HG02759 (cell line): ENCODE measurements at regions not wholly inside any gene's neighbourhood (a gene's known extent, or its start where the extent isn't known, plus 50 kb on each side); places are given as distances from the start of the nearest gene placed in this dataset.
"Not testable (repeated sequence)": the region's sequence is repeated elsewhere in the genome, so short reads cannot be mapped to it uniquely, and the experiment has no call there.

ENCODE experiments used
- ATAC-seq: cut with Tn5 transposase; IDR thresholded peaks from one replicate; pipeline ENCODE4 v1.9.1; 2021; ENCODE audit warnings: mild to moderate bottlenecking, moderate library complexity; ENCODE audit not compliant: unreplicated experiment

DNA sequence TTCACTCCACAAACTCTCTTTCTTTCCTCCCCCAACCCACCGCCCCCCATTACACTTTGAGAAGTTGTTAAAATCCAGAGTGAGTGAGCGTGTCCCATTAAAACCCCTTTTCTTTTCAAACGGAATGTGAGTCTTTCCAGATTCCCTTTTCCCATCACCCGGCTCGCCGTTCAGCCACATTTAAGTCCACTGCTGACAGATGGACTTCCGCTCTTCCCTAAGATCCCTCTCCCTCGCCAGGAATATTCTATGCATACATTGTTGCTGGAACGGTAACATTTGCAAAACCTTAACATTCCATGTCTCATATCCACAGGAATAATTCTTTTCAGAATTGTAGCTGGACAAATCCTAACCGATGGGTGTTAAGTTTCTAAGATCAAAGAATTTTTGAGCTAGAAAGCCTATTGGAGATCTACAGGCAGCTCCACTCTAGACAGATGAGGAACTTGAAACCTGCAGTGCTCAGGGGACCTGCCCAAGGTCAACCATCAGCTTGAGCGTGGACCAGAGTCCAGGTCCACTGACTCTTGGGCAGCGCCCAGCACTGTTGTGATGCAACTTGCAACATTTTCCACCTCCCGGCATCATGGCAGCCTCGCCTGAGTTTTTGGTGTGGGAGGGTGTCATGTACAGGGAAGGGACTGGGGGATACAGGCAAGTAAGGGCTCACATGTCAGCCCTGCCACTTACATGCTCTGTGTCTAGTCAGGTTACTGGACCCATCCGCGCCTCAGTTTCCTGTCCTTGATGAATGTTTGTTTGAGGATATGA lies 500.1 kb downstream of the CCDC171 start:
- ATAC-seq: no peak

DNA sequence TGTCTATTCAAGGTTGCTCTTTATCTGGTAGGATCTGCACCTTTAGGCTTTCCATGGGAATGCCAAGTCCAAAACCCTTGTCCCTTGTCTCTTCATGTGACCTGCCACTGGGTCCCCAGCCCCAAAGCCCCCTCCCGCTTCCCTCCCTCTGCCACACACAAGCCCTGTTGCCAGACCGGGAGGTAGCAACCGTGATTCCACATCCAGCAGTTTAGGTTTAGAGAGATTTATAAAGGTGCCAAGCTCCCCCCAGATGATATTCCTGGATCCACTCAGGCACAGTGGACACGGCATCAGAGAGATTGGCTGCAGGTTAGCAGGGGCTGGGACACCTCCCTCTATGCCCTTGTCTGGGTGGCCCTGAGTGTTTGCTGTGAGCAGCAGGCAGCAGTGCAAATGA lies 504.7 kb downstream of the CCDC171 start:
- no peak for ATAC-seq

GRCh38 chr9:16058131-16058549 lies 505.3 kb downstream of the CCDC171 start:
- no peak for ATAC-seq

DNA sequence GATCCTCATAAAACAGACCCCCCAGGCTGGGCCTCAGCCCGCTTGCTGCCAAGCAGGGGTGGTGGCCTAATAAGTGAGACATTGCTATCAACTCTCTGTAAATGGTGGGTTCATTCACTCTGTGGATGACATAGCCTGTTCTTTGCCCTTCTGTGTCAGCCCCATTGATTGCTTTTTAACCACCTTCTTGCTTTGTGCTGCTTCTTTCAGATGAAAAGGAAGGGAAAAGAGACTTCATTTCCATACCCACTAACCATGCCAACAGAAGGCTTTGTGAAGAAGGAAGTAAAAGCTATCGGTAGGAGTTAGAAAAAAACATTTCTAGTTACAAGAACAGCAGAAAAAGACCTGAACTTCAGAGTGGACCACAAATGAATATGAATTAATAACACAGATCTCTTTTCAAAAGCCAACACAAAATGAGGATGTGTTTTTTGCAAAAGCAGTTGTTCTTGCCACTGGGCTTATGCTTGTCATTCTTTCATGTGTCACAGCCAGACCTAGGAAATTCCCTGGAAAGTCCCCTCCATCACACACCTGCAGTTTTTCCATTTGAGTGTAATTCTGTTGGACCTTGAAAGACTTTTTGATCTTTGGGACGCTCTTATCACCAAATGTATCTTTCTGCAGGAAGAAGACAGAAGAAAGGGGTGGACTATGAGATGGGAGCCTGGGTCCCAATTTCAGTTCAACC lies 507.7 kb downstream of the CCDC171 start:
- peak; percentile 70 for ATAC-seq

- no peak for ATAC-seq
These were observed 509.8 kb downstream of the CCDC171 start for GRCh38 chr9:16062542-16063240.

DNA sequence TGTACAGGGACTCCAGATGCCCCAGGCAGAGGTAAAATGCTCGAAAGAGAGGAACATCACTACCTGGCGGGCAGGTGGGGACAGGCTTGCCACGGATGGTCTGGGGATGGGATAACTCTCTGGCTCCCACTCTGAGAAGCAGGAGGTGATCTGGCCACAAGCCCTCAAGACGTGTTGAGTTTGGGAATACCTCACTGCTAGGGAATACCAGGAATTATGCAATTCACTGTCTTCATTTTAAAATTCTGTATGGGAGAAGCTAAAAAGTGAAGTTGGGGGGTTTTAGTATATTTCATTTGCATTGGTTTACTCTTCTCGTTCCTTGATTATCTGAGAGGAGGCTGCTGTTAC lies 510.4 kb downstream of the CCDC171 start:
- no peak for ATAC-seq

DNA sequence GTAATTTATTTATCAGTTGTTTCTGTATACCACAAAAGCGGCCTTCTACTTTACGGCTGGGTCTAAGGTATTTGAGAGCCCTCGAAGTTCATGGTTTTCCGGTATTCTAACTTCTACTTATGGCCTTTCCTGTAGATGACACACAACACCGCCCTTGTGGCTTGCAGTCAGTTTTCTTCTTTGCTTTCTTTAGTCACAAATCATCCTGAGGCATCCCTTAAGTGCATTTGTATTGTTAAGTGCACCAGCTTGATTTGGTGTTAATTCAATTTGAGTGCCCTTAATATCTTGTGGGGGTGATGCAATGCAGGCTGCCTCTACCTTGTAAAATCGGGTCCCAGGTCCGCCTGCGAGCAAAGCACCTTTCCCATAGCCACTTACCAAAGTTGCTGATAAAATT lies 511.9 kb downstream of the CCDC171 start:
- ATAC-seq: no peak

DNA sequence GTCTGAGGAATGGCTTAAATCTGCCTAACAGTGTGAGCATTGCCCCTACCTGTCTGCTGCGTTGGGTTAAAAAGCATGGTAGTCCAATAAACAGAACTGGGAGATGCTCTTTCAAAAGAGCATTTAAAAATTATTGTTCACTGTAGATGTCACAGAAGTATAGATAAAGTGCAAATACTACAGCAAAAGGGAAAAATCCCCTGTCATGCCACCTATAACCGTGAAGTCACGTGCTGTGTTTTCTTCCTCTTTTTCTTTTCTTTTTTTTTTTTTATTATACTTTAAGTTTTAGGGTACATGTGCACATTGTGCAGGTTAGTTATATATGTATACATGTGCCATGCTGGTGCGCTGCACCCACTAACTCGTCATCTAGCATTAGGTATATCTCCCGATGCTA lies 513.4 kb downstream of the CCDC171 start:
- ATAC-seq: not testable (repeated sequence)

DNA sequence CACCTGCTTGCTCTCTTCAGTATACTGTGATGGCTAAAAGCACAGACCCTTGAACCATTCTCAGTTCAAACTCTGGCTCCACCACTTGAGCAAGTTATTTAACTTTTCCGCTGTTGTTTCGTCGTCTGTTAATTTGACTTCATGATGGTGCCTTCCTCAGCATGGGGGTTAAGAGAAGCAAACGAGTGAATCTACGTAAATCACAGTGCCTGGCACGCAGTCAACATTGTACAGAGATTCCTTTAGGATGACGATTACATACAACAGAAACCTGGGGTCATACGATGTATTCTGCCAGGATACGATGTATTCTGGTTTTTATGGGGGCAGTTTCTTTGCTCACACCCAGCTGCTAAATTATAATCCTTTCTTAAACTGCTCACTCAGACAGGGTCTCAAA lies 515.6 kb downstream of the CCDC171 start:
- no peak for ATAC-seq

DNA sequence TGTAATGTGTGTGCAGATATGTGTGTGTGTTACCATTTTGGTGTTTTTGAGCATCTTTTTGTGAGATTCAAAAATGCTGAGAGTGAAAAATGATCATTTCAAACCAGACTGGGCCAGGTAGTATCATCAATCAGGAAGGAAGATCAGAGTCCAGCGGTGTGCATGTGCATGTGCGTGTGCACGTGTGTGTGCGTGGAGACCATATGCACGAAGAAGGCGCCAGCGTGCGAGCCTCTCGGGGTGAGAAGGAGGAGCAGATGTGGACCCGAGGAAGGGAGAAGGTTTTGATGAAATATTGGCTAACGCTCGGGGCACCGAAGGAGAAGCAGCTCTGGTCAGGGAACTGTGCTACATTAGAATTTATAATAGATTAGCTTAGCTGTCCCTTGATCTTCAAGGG lies 516.4 kb downstream of the CCDC171 start:
- ATAC-seq: no peak

DNA sequence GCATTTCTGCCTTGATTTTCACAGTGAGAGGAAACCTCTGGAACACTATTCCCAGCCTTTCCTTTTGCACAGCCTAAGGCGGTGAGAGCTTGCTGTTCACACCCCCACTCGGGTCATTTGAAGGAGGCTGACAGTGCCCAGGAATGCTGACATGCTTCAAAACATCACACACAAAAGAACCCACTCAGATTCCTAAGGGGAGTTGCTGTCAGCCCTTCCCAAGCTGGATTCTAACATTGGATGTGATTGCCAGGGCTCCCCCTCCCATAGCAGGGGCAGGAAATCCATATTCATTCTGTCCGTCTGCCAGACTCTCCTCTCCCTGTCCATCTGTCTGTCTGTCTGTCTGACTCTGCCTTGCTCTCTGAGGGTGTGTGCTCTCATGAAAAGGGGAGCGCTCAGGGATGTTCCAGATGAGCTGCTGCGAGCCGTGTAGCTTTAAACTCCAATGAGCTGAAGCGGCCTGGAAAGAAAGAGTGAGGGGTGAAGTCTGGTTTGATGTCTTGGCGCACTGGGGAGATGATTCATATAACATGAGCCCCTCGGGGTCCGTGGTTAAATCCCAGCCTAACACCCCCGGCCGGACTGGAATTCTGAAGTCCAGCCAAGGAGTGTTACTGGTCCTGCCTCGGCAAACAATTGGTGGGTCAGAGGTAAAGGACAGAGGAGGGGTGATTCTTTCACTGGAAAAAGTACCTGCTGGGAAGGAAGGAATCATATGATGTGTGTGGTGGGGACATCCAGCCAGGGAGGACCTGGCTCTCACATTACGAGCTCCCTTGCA lies 517.0 kb downstream of the CCDC171 start:
- no peak for ATAC-seq

DNA sequence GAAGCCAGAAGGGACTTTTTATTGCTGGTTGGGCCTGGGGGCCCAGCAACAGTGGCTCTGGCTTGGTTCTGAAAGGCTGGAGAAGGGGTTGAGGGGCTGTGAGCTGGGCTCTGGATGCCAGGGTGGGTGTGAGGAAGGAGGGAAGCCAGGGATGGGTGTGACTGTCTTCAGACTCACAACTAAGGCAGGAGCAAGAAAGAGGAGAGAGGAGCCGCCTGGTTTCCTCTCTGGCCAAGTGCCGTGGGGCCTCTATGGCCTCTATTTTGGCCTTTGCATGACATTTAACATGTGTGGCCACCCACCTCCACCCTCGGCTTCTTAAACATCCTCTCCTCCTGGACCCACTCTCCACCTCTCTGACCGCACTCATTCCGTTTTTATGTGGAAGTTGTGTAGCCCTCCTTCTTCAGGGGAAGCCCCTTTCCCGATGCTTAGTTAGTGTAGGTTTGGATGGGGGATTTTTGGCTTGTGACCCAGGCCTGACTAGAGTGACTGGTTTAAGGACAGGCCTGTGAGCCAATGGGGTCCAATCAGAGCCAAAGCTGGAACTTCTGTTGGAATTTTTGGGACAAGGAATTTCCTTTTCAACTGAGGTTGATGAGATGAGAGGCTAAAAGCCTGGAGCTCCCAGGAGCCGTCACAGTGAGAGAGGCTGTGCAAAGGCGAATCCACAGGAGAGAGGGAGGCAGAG lies 517.8 kb downstream of the CCDC171 start:
- no peak for ATAC-seq

DNA sequence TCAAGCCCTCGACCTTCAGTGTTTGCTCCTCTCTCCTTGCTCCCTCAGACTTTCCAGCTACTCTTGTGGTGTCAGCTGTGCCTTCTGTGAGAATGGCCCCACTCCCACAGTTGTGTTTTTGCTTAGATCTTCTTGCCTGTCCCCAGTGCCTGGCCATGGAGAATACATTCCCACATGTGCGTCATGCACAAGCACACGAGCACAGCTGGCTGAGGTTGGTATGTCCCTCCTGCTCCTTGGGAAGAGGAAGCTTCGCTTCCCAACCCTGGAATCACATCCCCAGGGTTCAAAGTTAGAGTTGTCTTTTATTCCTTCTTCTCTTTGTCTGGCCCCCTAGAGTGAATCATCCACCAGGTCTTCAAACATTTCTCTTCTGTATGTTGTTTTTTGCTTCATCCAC lies 518.6 kb downstream of the CCDC171 start:
- ATAC-seq: no peak

DNA sequence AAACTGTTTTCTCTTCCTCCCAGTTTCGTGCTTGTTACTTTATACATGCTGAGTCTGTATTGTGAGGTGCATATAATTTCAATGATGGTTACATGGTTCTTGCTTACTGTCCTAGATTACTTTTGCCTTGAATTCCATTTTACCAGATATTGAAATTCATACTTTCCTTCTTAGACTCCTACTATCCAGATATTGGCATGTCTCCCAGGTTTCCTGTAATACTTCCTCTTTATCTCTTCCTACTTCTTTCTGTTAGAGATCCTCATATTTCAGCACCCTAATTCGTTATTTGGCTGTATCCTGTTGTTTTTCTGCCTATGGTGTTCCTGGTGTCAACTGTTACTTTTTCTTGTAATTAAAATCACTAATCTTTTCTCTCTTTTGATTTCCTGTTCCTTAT lies 522.1 kb downstream of the CCDC171 start:
- ATAC-seq: no peak

DNA sequence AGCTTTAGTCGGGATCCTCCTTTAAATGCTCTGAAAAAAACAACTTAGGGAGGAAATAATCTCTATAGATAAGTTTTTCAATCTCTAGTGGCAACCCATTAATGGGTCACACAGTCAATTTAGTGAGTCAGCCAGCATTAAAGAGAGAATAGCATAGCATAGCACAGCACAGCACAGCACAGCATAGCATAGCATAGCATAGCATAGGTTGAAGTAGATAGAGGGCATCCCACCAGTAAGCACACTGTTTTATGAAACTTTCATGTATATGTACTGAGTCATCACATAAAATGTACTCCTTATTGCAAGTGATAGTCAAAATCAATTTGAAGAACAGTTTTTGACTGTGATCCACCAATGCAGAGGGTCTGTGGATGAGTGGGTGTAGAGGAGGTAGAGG lies 522.9 kb downstream of the CCDC171 start:
- no peak for ATAC-seq

DNA sequence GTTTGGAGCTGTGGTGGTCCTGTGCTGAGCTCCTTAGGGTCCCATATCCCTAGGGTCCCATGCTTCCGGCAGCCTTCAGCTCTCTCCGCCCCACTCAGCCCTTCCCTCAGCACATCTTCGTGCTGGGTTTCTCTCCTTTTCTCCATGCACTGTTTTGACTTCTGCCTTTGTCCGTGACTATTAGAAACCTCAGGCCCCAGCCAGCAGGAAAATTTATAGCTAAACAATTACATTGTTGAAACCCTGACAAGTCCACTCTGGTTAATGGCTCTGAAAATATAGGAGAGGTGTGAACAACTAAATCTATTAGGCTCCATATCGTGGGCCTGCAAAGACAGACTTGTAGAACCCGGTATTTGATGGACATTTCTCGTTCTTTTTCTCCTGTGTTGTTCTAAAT lies 523.7 kb downstream of the CCDC171 start:
- no peak for ATAC-seq

GRCh38 chr9:16082796-16083195 lies 530.0 kb downstream of the CCDC171 start:
- ATAC-seq: no peak

DNA sequence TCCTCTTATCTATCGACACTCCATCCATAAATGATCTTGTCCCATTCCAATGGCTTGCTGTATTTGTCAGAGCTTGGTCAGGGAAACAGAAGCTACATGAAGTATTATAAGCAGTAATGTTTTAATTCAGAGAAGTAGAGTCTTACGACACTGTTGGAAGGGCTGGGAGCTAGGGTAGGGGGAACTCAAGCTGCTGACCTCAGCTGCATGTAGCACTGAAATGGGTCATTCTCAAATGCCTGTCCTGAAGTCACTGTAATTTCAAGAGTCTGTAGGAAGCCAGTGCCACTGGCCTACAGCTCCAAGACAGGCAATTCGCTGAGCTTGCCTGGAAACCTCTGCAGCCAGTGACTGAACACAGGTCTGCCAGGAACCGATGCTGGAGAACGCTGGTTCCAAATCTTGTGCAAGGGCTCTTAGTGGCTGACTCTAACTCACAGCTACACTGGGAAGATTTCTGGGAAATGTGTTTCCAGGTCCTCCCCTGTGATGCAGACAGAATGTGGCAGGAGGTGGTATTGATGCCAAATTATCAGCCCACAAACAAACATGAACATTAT lies 532.4 kb downstream of the CCDC171 start:
- ATAC-seq: no peak

DNA sequence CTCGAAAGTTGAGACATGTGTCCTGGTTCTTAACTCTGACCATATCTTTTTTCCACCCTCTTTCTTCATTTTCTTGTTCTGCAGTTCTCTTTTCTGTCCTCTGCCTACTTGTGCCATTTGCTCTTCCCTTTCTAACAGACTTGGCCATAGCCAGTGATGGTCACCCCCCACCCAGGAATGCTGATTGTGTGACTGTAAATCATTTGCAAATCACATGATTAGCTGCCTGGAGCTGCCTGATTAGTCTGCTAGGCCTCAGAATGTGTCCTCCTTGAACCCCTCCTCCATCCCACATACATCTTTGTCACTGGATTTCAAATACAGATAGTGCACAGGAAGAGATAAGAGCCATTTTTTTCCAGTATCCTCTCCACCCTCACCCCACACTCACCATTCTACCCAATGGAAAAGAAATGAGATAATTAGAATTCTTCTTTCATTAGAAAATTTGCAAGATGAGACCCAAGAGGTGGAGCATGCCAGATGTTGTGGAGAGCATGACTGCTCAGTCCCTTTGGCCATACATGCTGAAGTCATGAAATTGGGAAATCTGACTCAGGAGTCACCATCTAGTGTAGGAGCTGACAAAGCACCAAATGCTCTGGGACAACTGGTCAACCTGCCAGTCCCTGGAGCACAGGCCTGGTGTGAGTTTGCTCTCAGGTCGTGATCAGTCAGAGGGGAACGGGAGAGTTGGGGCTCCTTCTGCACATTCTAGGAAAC lies 538.2 kb downstream of the CCDC171 start:
- no peak for ATAC-seq
